Brain microvascular endothelial cell (primary cell): ENCODE measurements at regions not wholly inside any gene's neighbourhood (a gene's known extent, or its start where the extent isn't known, plus 50 kb on each side); places are given as distances from the start of the nearest gene placed in this dataset.

Source experiments
- DNase-seq: peaks from one replicate; pipeline ENCODE4 v3.0.0-alpha.2; 2020
- H3K27ac ChIP-seq: fragments of 250-450 bp; sonication (Bioruptor Pico); 2 replicates; pipeline ENCODE4 v1.5.1; 2020; ENCODE audit warnings: mild to moderate bottlenecking, moderate library complexity
- H3K27me3 ChIP-seq: fragments of 250-450 bp; sonication (Bioruptor Pico); replicated peaks from 2 replicates; pipeline ENCODE4 v1.5.1; 2020; ENCODE audit warnings: mild to moderate bottlenecking
- H3K36me3 ChIP-seq: fragments of 250-450 bp; sonication (Bioruptor Pico); replicated peaks from 2 replicates; pipeline ENCODE4 v1.5.1; 2020; ENCODE audit warnings: mild to moderate bottlenecking
- H3K4me3 ChIP-seq: 2 replicates; pipeline ENCODE4 v1.5.1; 2011; ENCODE audit warnings: low read depth, mild to moderate bottlenecking, control low read depth, low read length, moderate library complexity
- CTCF ChIP-seq: IDR thresholded peaks from 2 replicates; pipeline ENCODE4 v1.5.1; 2011; ENCODE audit warnings: low read depth, mild to moderate bottlenecking, moderate library complexity, low read length, control low read depth, inconsistent platforms; ENCODE audit errors: missing control alignments
- in situ Hi-C: cut with HindIII; loops from 2 replicates; pipeline ENCODE4 v1.10.0; 2017; ENCODE audit warnings: low sequenced_read_pairs, low pct_ligation_motif_present

GRCh38 chr12:92042791-92043531 lies 102.7 kb downstream of the BTG1 start:
- no peak for TF ChIP-seq CTCF
- Histone ChIP-seq H3K27me3 (no peaks in the 10 kb centered on the region), H3K36me3 (no peaks in the 10 kb centered on the region), H3K27ac (no peak overlapping the region), H3K4me3 (no peak overlapping the region)
- no peak for DNase-seq
- in situ Hi-C loops: no loop called here

GRCh38 chr12:92041742-92042141 lies 103.9 kb downstream of the BTG1 start:
- Histone ChIP-seq H3K27me3 (no peaks in the 10 kb centered on the region), H3K4me3 (no peak overlapping the region), H3K27ac (no peak overlapping the region), H3K36me3 (no peaks in the 10 kb centered on the region)
- TF ChIP-seq CTCF: peak; percentile 10
- DNase-seq: no peak
- in situ Hi-C loops: no loop called here

- Histone ChIP-seq H3K36me3 (no peaks in the 10 kb centered on the region), H3K4me3 (no peak overlapping the region), H3K27ac (no peak overlapping the region), H3K27me3 (no peaks in the 10 kb centered on the region)
- DNase-seq: no peak
- no peak for TF ChIP-seq CTCF
- in situ Hi-C loops: no loop called here
Measured at GRCh38 chr12:92039046-92039445, 106.6 kb downstream of the BTG1 start.

GRCh38 chr12:92038476-92038875 lies 107.2 kb downstream of the BTG1 start:
- Histone ChIP-seq H3K4me3 (no peak overlapping the region), H3K27me3 (no peaks in the 10 kb centered on the region), H3K27ac (no peak overlapping the region), H3K36me3 (no peaks in the 10 kb centered on the region)
- in situ Hi-C loops: no loop called here
- no peak for TF ChIP-seq CTCF
- no peak for DNase-seq

- H3K27ac ChIP-seq: no peak overlapping the region
- H3K4me3 ChIP-seq: no peak overlapping the region
- no peak for TF ChIP-seq CTCF
- in situ Hi-C loops: no loop called here
- no peaks in the 10 kb centered on the region for H3K36me3 ChIP-seq
- peak; percentile 49 for DNase-seq
- no peaks in the 10 kb centered on the region for H3K27me3 ChIP-seq
Measured at GRCh38 chr12:92036771-92037453, 108.7 kb downstream of the BTG1 start.
